K562 (cell line): ENCODE measurements at regions not wholly inside any gene's neighbourhood (a gene's known extent, or its start where the extent isn't known, plus 50 kb on each side); places are given as distances from the start of the nearest gene placed in this dataset.

Source experiments
- ATAC-seq: fragments of 200-7000 bp; cut with Tn5 transposase; 3 replicates; pipeline ENCODE4 v1.9.1; 2020; ENCODE audit warnings: moderate library complexity
- BruUV-seq: library from RNA; stranded (reverse); fragments of 400-500 nt; replicated peaks from 2 replicates; lab custom pipeline; 2021; lab: Mats Ljungman, UMichigan
- CTCF ChIA-PET: fragments of 300-600 bp; formaldehyde crosslinking; extraction: SDS; loops from one replicate; lab custom pipeline; 2021; ENCODE audit warnings: low intra/inter-chr PET ratio; lab: Yijun Ruan, JAX
- POLR2A ChIA-PET: fragments of 300-600, 350-650 bp; sonication (Branson Sonifier 250); formaldehyde crosslinking; extraction: SDS; loops from one replicate; lab custom pipeline; 2021; ENCODE audit warnings: antibody characterized with exemption, inconsistent platforms; lab: Yijun Ruan, JAX
- DNase-seq, 4 experiments: peaks; one replicate each; pipeline versions ENCODE4 v3.0.0 to v3.0.0-alpha.2; 2011 to 2018; ENCODE audit warnings: low spot score in 3 of 4, mixed read lengths in 3 of 4; ENCODE audit errors: extremely low read depth in 1 of 4
- FAIRE-seq: peaks from 2 replicates; lab custom pipeline; 2011; peaks lifted over from hg19 to GRCh38; lab: Jason Lieb, UNC
- H2AFZ ChIP-seq: 2 replicates; pipeline ENCODE4 v1.6.0; 2011; ENCODE audit warnings: low read depth, low read length, control low read depth, inconsistent platforms
- H3K27ac ChIP-seq: fragments of 200-600 bp; 3 replicates; pipeline ENCODE4 v1.8.0; 2011; ENCODE audit warnings: low read depth, mild to moderate bottlenecking, control low read depth, inconsistent platforms, low read length, moderate library complexity, mixed read lengths; ENCODE audit errors: extremely low read depth
- H3K27me3 ChIP-seq, 2 experiments: fragments of 300-600 bp in 1 of 2; 2 replicates in 1 of 2; 3 replicates in 1 of 2; pipeline versions ENCODE4 v1.6.0 to v1.8.0; 2011; ENCODE audit warnings: inconsistent platforms in 2 of 2, low read length in 2 of 2, mild to moderate bottlenecking in 1 of 2, mixed read lengths in 1 of 2, moderate library complexity in 1 of 2; ENCODE audit not compliant: control insufficient read depth in 2 of 2, insufficient read depth in 2 of 2
- H3K36me3 ChIP-seq: fragments of 300-600 bp; 3 replicates; pipeline ENCODE4 v1.8.0; 2011; ENCODE audit warnings: mild to moderate bottlenecking, low read length, inconsistent platforms; ENCODE audit not compliant: control insufficient read depth, insufficient read depth
- H3K4me1 ChIP-seq, 2 experiments: fragments of 200-600 bp in 1 of 2; replicated peaks in 1 of 2; 2 replicates in 1 of 2; 3 replicates in 1 of 2; pipeline versions ENCODE4 v1.5.1 to v1.8.0; 2011; ENCODE audit warnings: inconsistent platforms in 2 of 2, low read length in 2 of 2, mild to moderate bottlenecking in 1 of 2, mixed read lengths in 1 of 2, moderate library complexity in 1 of 2; ENCODE audit not compliant: control insufficient read depth in 2 of 2, insufficient read depth in 2 of 2
- H3K4me2 ChIP-seq: 2 replicates; pipeline ENCODE4 v1.6.1; 2011; ENCODE audit warnings: low read length, control low read depth, inconsistent platforms, mixed read lengths; ENCODE audit not compliant: insufficient read depth
- H3K4me3 ChIP-seq: fragments of 200-600 bp; sonication (generic), shearing (Covaris generic); 2 replicates; pipeline ENCODE4 v1.5.1; 2016; ENCODE audit warnings: control low read depth, inconsistent platforms
- H3K79me2 ChIP-seq: fragments of 200-600 bp; 3 replicates; pipeline ENCODE4 v1.8.0; 2011; ENCODE audit warnings: low read length, inconsistent platforms; ENCODE audit not compliant: control insufficient read depth, insufficient read depth
- H3K9ac ChIP-seq, 2 experiments: 2 replicates each; pipeline versions ENCODE4 v1.6.0 to v1.6.1; 2011; ENCODE audit warnings: low read depth in 2 of 2, low read length in 2 of 2, control low read depth in 1 of 2, inconsistent platforms in 1 of 2, mild to moderate bottlenecking in 1 of 2, mixed read lengths in 1 of 2; ENCODE audit not compliant: insufficient read depth in 1 of 2
- H3K9me1 ChIP-seq: one replicate; pipeline ENCODE4 v1.6.0; 2011; ENCODE audit warnings: inconsistent platforms, mild to moderate bottlenecking, low read length, moderate library complexity; ENCODE audit not compliant: control insufficient read depth, insufficient read depth
- H3K9me3 ChIP-seq: replicated peaks from 2 replicates; pipeline ENCODE4 v1.5.1; 2011; ENCODE audit warnings: low read depth, low read length, inconsistent platforms; ENCODE audit not compliant: control insufficient read depth, insufficient read depth
- H4K20me1 ChIP-seq: replicated peaks from 2 replicates; pipeline ENCODE4 v1.6.1; 2011; ENCODE audit warnings: low read length, inconsistent platforms, mixed read lengths; ENCODE audit not compliant: control insufficient read depth, insufficient read depth
- ARID3A ChIP-seq: IDR thresholded peaks from 2 replicates; pipeline ENCODE4 v1.6.1; 2012; ENCODE audit warnings: low read depth, low read length, improper control_type of control experiment, borderline replicate concordance
- DNMT1 ChIP-seq: fragments of 450-650 bp; IDR thresholded peaks from 2 replicates; pipeline ENCODE4 v1.6.1; 2016; ENCODE audit warnings: antibody characterized with exemption, mild to moderate bottlenecking
- ELF2 ChIP-seq: fragments of 250-450 bp; sonication (Bioruptor Pico); IDR thresholded peaks from 2 replicates; pipeline ENCODE4 v1.5.0; 2021; ENCODE audit warnings: mild to moderate bottlenecking
- ETV1 ChIP-seq: fragments of 450-650 bp; conservative IDR thresholded peaks from 2 replicates; pipeline ENCODE4 v1.6.1; 2016; ENCODE audit warnings: missing genetic modification characterization, control low read depth, low read depth, missing compliant biosample characterization
- GATA2 ChIP-seq: sonication (generic); formaldehyde crosslinking; IDR thresholded peaks from 2 replicates; pipeline ENCODE4 v1.4.0; 2020; ENCODE audit warnings: mild to moderate bottlenecking, missing genetic modification reagents
- GATAD2B ChIP-seq: fragments of 450-650 bp; IDR thresholded peaks from 2 replicates; pipeline ENCODE4 v1.6.1; 2017; ENCODE audit warnings: mild to moderate bottlenecking, borderline replicate concordance
- KDM5B ChIP-seq: fragments of 200-600 bp; sonication (generic); IDR thresholded peaks from 2 replicates; pipeline ENCODE4 v1.6.1; 2012; ENCODE audit warnings: low read depth, mild to moderate bottlenecking, moderate library complexity, low read length, control low read depth, inconsistent platforms; ENCODE audit not compliant: insufficient replicate concordance
- MXI1 ChIP-seq: IDR thresholded peaks from 2 replicates; pipeline ENCODE4 v1.6.1; 2011; ENCODE audit warnings: low read depth, mild to moderate bottlenecking, improper control_type of control experiment, low read length
- PHB2 ChIP-seq: fragments of 450-650 bp; IDR thresholded peaks from 2 replicates; pipeline ENCODE4 v1.6.1; 2017; ENCODE audit warnings: low read depth
- ZBTB5 ChIP-seq: fragments of 450-650 bp; IDR thresholded peaks from 2 replicates; pipeline ENCODE4 v1.6.1; 2017; ENCODE audit warnings: antibody characterized with exemption
- ZBTB7A ChIP-seq: IDR thresholded peaks from 2 replicates; pipeline ENCODE4 v1.6.1; 2011; ENCODE audit warnings: low read depth, mild to moderate bottlenecking, low read length, moderate library complexity, borderline replicate concordance; ENCODE audit not compliant: control insufficient read depth
- WGBS: fragments of 100-300 bp; shearing (Covaris generic); methylation state at CpG from one replicate; pipeline ENCODE4 v1.1.6; 2016; ENCODE audit warnings: low coverage, mixed read lengths; ENCODE audit not compliant: insufficient coverage; ENCODE audit errors: missing lambda C conversion rate; 5-methylcytosine and 5-hydroxymethylcytosine counted together
- in situ Hi-C: fragments of 300-500 bp; cut with MboI; formaldehyde crosslinking; loops from 4 replicates; pipeline ENCODE4 v1.15.0; 2018; ENCODE audit warnings: inconsistent platforms, mixed read lengths
- intact Hi-C: fragments of 100-400 bp; cut with micrococcal nuclease; formaldehyde crosslinking; loops from 2 replicates; pipeline ENCODE4 v1.14.2; 2022
- TF ChIP-seq, protein P1 (sequence below): IDR thresholded peaks from 3 replicates; pipeline ENCODE4 v1.6.1; 2011; ENCODE audit warnings: borderline replicate concordance, mild to moderate bottlenecking, moderate library complexity; ENCODE audit not compliant: insufficient read length; ENCODE audit errors: extremely low read depth

GRCh38 chr1:2912424-2913061, 108.7 kb upstream of the ACTRT2 start:
- CTCF ChIA-PET, result no interaction called here
- FAIRE-seq, result no peak
- 4% methylated on average over 16 of the region's 16 CpGs for WGBS

More at GRCh38 chr1:2912424-2913061, 108.7 kb upstream of the ACTRT2 start:
- in situ Hi-C loops (loop anchor here (25.0 kb wide), 1 partner anchor 225 kb away; no protein-coding TSS in a partner anchor), intact Hi-C loops (no loop called here)
- Histone ChIP-seq H3K79me2 (no peaks in the 10 kb centered on the region), H3K4me1 (peaks cover 0 to 6% of the 10 kb centered on the region in 2 experiments; a peak in 2 of 5 replicates), H2AFZ (no peak overlapping the region), H4K20me1 (peaks cover 5% of the 10 kb centered on the region; the same call in 1 of the 2 replicates), H3K4me3 (no peak overlapping the region), H3K27ac (no peak overlapping the region), H3K9ac (no peak overlapping the region), H3K27me3 (peaks cover 0 to 4% of the 10 kb centered on the region in 2 experiments; a peak in 1 of 5 replicates), H3K4me2 (no peak overlapping the region), H3K9me3 (peaks cover 8% of the 10 kb centered on the region; the same call in 1 of the 2 replicates), H3K36me3 (no peaks in the 10 kb centered on the region), H3K9me1 (no peaks in the 10 kb centered on the region)
- no peak for DNase-seq
- no peak for ATAC-seq
- POLR2A ChIA-PET, result no interaction called here
- no TSS peak for BruUV-seq
- TF ChIP-seq, protein P1, sequence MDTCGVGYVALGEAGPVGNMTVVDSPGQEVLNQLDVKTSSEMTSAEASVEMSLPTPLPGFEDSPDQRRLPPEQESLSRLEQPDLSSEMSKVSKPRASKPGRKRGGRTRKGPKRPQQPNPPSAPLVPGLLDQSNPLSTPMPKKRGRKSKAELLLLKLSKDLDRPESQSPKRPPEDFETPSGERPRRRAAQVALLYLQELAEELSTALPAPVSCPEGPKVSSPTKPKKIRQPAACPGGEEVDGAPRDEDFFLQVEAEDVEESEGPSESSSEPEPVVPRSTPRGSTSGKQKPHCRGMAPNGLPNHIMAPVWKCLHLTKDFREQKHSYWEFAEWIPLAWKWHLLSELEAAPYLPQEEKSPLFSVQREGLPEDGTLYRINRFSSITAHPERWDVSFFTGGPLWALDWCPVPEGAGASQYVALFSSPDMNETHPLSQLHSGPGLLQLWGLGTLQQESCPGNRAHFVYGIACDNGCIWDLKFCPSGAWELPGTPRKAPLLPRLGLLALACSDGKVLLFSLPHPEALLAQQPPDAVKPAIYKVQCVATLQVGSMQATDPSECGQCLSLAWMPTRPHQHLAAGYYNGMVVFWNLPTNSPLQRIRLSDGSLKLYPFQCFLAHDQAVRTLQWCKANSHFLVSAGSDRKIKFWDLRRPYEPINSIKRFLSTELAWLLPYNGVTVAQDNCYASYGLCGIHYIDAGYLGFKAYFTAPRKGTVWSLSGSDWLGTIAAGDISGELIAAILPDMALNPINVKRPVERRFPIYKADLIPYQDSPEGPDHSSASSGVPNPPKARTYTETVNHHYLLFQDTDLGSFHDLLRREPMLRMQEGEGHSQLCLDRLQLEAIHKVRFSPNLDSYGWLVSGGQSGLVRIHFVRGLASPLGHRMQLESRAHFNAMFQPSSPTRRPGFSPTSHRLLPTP, result no peak
- TF ChIP-seq KDM5B, result no peak
- TF ChIP-seq MXI1, result no peak
- TF ChIP-seq ARID3A, result no peak
- TF ChIP-seq GATAD2B, result no peak
- no peak for TF ChIP-seq ZBTB5
- no peak for TF ChIP-seq PHB2
- no peak for TF ChIP-seq ELF2
- TF ChIP-seq ZBTB7A, result no peak
- TF ChIP-seq ETV1 (tag), result no peak
- no peak for TF ChIP-seq GATA2 (CRISPR knock-in tag)
- TF ChIP-seq DNMT1, result no peak
